ENCODE measurements at regions not wholly inside any gene's neighbourhood (a gene's known extent, or its start where the extent isn't known, plus 50 kb on each side); places are given as distances from the start of the nearest gene placed in this dataset.

GRCh38 chr7:13159467-13160184, 472.2 kb downstream of the ARL4A start:
- Histone ChIP-seq H3K4me2 (ENCODE audit: low read length) (no peak overlapping the region), H3K9me2 (ENCODE audit: insufficient read depth, low read length) (no peaks in the 10 kb centered on the region), H2AFZ (ENCODE audit: low read length) (no peak overlapping the region), H3K4me1 (ENCODE audit: insufficient read depth, low read length, poor library complexity, severe bottlenecking) (no peaks in the 10 kb centered on the region), H4K20me1 (ENCODE audit: insufficient read depth, low read length) (no peaks in the 10 kb centered on the region), H3K36me3 (ENCODE audit: insufficient read depth, low read length) (no peaks in the 10 kb centered on the region), H3K4me3 (ENCODE audit: low read depth, low read length, poor library complexity, severe bottlenecking) (no peak overlapping the region), H3K9me3 (ENCODE audit: low read length) (no peaks in the 10 kb centered on the region), H3K79me2 (ENCODE audit: insufficient read depth, low read depth, low read length) (no peaks in the 10 kb centered on the region), H3K27ac (ENCODE audit: low read depth, low read length, poor library complexity, severe bottlenecking) (no peak overlapping the region)
- intact Hi-C loops (cut with micrococcal nuclease; ENCODE audit: unreplicated experiment): no loop called here
- no peak for DNase-seq (ENCODE audit: low spot score)
- CTCF ChIA-PET (ENCODE audit: unreplicated experiment): no interaction called here
- POLR2A ChIA-PET: interaction anchor here (0.7 to 0.8 kb wide), 2 partner anchors 8 to 460 kb away, joined by 3 read pairs; no protein-coding TSS in a partner anchor
- BruUV-seq (replicated peaks): no TSS peak
- no peak for TF ChIP-seq CTCF (conservative IDR thresholded peaks at IDR 0.05; ENCODE audit: low read length)
- TF ChIP-seq EZH2phosphoT487 (IDR thresholded peaks at IDR 0.05; ENCODE audit: borderline replicate concordance, low read depth, low read length): no peak

- no peaks in the 10 kb centered on the region for H3K36me3 ChIP-seq (ENCODE audit: insufficient read depth, low read length)
- no peak overlapping the region for H2AFZ ChIP-seq (ENCODE audit: low read length)
- no peak overlapping the region for H3K4me2 ChIP-seq (ENCODE audit: low read length)
- H3K9me2 ChIP-seq (ENCODE audit: insufficient read depth, low read length): no peaks in the 10 kb centered on the region
- DNase-seq (ENCODE audit: low spot score): no peak
- no peaks in the 10 kb centered on the region for H4K20me1 ChIP-seq (ENCODE audit: insufficient read depth, low read length)
- no peaks in the 10 kb centered on the region for H3K9me3 ChIP-seq (ENCODE audit: low read length)
- no peaks in the 10 kb centered on the region for H3K79me2 ChIP-seq (ENCODE audit: insufficient read depth, low read depth, low read length)
- no peak overlapping the region for H3K27ac ChIP-seq (ENCODE audit: low read depth, low read length, poor library complexity, severe bottlenecking)
- no peak overlapping the region for H3K4me3 ChIP-seq (ENCODE audit: low read depth, low read length, poor library complexity, severe bottlenecking)
- no peak for TF ChIP-seq EZH2phosphoT487 (IDR thresholded peaks at IDR 0.05; ENCODE audit: borderline replicate concordance, low read depth, low read length)
- no peak for TF ChIP-seq CTCF (conservative IDR thresholded peaks at IDR 0.05; ENCODE audit: low read length)
- no TSS peak for BruUV-seq (replicated peaks)
- no peaks in the 10 kb centered on the region for H3K4me1 ChIP-seq (ENCODE audit: insufficient read depth, low read length, poor library complexity, severe bottlenecking)
- intact Hi-C loops (cut with micrococcal nuclease; ENCODE audit: unreplicated experiment): no loop called here
- POLR2A ChIA-PET: interaction anchor here (0.6 kb wide), 2 partner anchors 23 to 1542 kb away, joined by 3 read pairs; no protein-coding TSS in a partner anchor
- CTCF ChIA-PET (ENCODE audit: unreplicated experiment): no interaction called here
Observed at GRCh38 chr7:13161125-13161524, 473.7 kb downstream of the ARL4A start.

- no peak for DNase-seq (ENCODE audit: low spot score)
- H3K4me2 ChIP-seq (ENCODE audit: low read length): no peak overlapping the region
- H3K79me2 ChIP-seq (ENCODE audit: insufficient read depth, low read depth, low read length): no peaks in the 10 kb centered on the region
- intact Hi-C loops (cut with micrococcal nuclease; ENCODE audit: unreplicated experiment): no loop called here
- no peaks in the 10 kb centered on the region for H3K36me3 ChIP-seq (ENCODE audit: insufficient read depth, low read length)
- H3K4me3 ChIP-seq (ENCODE audit: low read depth, low read length, poor library complexity, severe bottlenecking): no peak overlapping the region
- H3K9me3 ChIP-seq (ENCODE audit: low read length): no peaks in the 10 kb centered on the region
- no peaks in the 10 kb centered on the region for H3K4me1 ChIP-seq (ENCODE audit: insufficient read depth, low read length, poor library complexity, severe bottlenecking)
- no peak for TF ChIP-seq EZH2phosphoT487 (IDR thresholded peaks at IDR 0.05; ENCODE audit: borderline replicate concordance, low read depth, low read length)
- TF ChIP-seq CTCF (conservative IDR thresholded peaks at IDR 0.05; ENCODE audit: low read length): no peak
- no peak overlapping the region for H3K27ac ChIP-seq (ENCODE audit: low read depth, low read length, poor library complexity, severe bottlenecking)
- no peak overlapping the region for H2AFZ ChIP-seq (ENCODE audit: low read length)
- ChIA-PET CTCF (ENCODE audit: unreplicated experiment) (no interaction called here), POLR2A (interaction anchor here (0.7 kb wide), 1 partner anchor 497 kb away, joined by 4 read pairs; no protein-coding TSS in a partner anchor)
- H4K20me1 ChIP-seq (ENCODE audit: insufficient read depth, low read length): no peaks in the 10 kb centered on the region
- no peaks in the 10 kb centered on the region for H3K9me2 ChIP-seq (ENCODE audit: insufficient read depth, low read length)
- no TSS peak for BruUV-seq (replicated peaks)
Observed at GRCh38 chr7:13165854-13166253, 478.4 kb downstream of the ARL4A start.

Measured in OCI-LY7 (cell line).